Sigmoid colon (tissue), 4 donors: ENCODE measurements at regions not wholly inside any gene's neighbourhood (a gene's known extent, or its start where the extent isn't known, plus 50 kb on each side); places are given as distances from the start of the nearest gene placed in this dataset.
"Not testable (repeated sequence)": the region's sequence is repeated elsewhere in the genome, so short reads cannot be mapped to it uniquely, and the experiment has no call there.

Experiments used
- CTCF ChIP-seq, 4 experiments: fragments of 450-650 bp in 3 of 4; fragments of 200-600 bp in 1 of 4; IDR thresholded peaks; one replicate each; pipeline ENCODE4 v1.5.1; 2016 to 2019; ENCODE audit warnings: antibody characterized with exemption in 4 of 4, mild to moderate bottlenecking in 3 of 4, moderate library complexity in 2 of 4
- EP300 ChIP-seq, 4 donors: sonication (generic); formaldehyde crosslinking; IDR thresholded peaks; one replicate each; pipeline ENCODE4 v1.6.1; 2017; ENCODE audit warnings: antibody characterized with exemption in 4 of 4
- POLR2A ChIP-seq, 2 donors: fragments of 450-650 bp; IDR thresholded peaks; one replicate each; pipeline ENCODE4 v1.6.1; 2016; ENCODE audit warnings: antibody characterized with exemption in 2 of 2, mild to moderate bottlenecking in 2 of 2, moderate library complexity in 2 of 2

GRCh38 chr10:130356429-130356828, 220.2 kb downstream of the GLRX3 start:
- TF ChIP-seq CTCF, POLR2A, EP300 (IDR thresholded peaks at IDR 0.05): not testable (repeated sequence)
